GM12875 (cell line): ENCODE measurements at regions not wholly inside any gene's neighbourhood (a gene's known extent, or its start where the extent isn't known, plus 50 kb on each side); places are given as distances from the start of the nearest gene placed in this dataset.

Experiments
- H3K4me3 ChIP-seq: one replicate; pipeline ENCODE4 v1.5.1; 2011; ENCODE audit warnings: low read depth, low read length, control low read depth
- TF ChIP-seq, protein P1 (sequence below): IDR thresholded peaks from 2 replicates; pipeline ENCODE4 v1.5.1; 2011; ENCODE audit warnings: low read depth, mild to moderate bottlenecking, control low read depth, inconsistent platforms, low read length, moderate library complexity, borderline replicate concordance; ENCODE audit not compliant: insufficient read depth

DNA sequence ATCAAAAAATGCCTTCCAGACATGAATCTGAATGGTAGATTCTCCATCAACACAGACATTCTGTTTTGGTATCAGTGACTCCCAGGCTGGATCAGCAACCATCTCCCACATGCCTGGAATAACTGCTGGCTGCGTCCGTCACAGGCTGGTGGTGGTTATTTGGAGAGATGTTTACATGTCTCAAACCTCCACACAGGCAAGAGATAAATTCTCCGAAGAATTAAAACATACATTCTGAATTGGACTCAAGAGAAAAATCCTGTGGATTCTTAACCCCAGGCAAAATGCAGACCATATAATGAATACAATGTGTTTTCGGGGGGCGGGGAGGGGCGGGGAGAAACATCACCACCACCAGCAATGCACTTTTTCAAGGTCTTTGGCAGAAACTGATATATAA, 108.2 kb downstream of the THBS2 start:
- TF ChIP-seq, protein P1, sequence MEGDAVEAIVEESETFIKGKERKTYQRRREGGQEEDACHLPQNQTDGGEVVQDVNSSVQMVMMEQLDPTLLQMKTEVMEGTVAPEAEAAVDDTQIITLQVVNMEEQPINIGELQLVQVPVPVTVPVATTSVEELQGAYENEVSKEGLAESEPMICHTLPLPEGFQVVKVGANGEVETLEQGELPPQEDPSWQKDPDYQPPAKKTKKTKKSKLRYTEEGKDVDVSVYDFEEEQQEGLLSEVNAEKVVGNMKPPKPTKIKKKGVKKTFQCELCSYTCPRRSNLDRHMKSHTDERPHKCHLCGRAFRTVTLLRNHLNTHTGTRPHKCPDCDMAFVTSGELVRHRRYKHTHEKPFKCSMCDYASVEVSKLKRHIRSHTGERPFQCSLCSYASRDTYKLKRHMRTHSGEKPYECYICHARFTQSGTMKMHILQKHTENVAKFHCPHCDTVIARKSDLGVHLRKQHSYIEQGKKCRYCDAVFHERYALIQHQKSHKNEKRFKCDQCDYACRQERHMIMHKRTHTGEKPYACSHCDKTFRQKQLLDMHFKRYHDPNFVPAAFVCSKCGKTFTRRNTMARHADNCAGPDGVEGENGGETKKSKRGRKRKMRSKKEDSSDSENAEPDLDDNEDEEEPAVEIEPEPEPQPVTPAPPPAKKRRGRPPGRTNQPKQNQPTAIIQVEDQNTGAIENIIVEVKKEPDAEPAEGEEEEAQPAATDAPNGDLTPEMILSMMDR = no peak
- H3K4me3 ChIP-seq = no peak overlapping the region

DNA sequence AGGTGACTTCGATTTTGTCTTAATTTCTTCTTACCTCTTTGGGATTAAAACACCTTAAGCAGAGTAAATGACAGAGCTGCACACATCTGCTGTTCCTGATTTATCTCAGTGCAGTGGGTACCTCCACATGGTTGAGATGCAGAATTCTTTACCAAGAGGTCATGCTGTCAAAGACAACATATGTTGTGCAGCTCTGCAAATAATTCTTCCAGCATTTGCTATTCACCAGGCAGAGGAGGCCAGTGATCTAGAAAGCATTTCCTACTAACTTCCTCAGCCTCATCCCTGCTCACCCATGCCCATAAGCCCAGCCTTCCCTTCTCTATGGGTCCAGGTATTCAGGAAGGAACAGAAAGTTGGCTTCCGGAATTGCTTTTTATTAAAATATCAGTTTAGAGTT, 109.3 kb downstream of the THBS2 start:
- TF ChIP-seq, protein P1 = no peak
- H3K4me3 ChIP-seq = no peak overlapping the region

DNA sequence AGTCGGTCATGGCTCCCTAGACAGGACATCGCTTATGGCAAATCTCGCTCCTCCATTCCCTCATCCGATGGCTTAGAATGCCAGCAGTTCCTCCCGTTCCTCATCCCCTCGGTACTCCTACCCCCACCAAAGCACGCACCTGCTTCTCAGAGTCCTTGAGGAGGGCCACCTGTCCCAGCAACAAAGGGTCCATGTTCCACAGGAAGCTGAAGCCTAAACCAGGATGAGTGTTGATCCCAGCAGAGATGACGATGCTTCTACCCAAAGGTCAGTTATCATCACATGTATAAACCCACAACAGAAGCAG, 111.2 kb downstream of the THBS2 start:
- no peak overlapping the region for H3K4me3 ChIP-seq
- TF ChIP-seq, protein P1 = no peak

DNA sequence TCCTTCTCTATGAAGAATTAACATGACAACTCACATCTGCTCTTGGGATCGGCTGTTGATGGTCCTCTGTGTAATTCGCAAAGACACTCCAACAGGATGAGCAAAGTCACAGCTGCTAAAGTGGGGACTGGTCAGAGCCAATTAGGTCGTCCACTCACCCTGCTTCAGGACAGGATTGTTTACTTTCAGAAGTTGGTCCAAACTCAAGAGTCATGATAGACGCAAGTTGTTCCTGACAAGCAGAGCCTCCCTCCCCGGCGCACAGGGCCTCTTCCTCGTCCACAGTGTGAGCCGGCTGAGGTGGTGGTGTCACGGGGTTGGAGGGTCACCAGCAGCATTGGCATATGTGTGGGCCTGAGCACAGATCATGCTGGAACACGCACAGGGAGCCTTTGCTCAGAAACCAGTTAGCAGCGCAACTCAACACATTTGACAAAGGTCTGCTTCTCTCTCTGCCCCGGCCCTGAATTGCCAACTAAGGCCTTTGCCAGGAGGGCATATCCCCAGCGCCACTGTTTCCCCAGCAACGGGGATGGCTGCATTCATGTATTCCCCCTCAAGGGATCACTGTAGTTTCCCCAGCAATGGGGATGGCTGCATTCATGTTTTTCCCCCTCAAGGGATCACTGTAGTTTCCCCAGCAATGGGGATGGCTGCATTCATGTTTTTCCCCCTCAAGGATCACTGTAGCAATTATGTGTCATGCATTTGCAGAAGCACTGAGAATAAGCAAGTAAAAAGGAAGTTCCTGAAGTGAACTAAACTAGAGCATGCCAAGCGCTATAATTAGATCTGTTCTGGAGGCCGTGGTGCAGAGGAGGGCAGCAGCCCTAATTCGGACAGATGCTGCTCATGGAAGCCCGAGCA, 111.7 kb downstream of the THBS2 start:
- H3K4me3 ChIP-seq = no peak overlapping the region
- TF ChIP-seq, protein P1 = no peak

DNA sequence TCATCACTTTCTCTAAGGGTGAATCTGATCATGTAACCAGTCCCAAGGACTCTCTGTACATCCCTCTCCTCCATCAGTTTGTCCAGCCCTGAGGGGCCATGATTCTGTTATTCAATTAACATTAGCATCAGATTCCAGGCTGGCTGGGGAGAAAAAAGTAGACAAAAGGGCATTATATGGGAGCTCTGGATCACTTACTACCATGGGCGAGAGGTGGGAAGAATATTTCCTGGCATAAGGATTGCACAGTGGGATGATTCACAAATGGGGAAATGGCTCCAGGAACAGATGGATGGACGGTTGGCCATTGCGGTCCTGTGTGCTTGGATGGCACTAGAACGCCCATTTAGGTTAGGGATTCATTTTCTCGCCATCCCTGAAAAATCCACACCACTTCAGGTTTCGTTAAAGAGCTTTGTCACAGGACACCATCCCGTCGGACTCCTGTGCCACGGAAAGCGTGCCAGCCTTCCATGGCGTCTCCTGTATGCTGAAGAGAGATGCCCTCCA, 112.6 kb downstream of the THBS2 start:
- TF ChIP-seq, protein P1 = no peak
- no peak overlapping the region for H3K4me3 ChIP-seq

DNA sequence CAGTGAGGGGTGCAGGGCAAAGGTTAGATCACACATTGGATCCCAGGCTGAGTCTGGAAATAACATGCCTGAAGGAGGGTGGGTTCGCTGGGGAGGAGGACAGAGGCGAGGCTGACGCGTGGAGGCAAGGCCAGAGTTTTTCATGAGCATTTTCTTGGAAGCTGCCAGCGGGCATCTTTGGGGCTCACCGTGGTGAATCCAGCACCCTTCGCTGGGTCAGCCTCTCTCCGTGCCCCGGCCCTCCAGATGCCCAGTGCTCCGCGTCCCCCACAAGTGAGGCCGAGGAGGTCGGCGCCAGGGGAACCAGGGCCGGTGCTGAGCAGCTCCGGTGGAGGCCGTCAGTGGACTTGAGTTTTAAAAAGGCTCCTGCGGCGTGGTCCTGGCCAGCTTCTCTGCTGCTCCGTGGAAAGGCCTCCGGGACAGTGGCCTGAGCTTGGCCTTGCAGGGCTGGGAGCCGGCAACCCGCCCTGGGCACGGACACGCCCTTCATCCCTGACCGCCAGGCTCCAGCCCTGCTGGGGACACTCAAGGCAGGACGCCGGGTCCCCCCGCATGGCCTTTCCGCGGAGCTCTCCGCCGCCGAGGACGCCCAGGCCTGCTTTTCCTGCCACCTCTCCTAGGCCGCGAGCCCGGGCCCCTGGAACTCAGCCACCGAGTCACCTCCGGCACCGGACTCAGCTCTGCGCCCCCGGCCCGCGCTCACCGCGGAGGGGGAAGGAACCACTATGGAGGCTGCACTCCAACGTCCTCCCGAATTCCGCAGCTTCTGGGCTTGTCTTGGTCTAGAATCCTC, 114.3 kb downstream of the THBS2 start:
- TF ChIP-seq, protein P1 = no peak
- H3K4me3 ChIP-seq = no peak overlapping the region
